Retinal pigment epithelial cell (primary cell): ENCODE measurements at regions not wholly inside any gene's neighbourhood (a gene's known extent, or its start where the extent isn't known, plus 50 kb on each side); places are given as distances from the start of the nearest gene placed in this dataset.

Experiments
- DNase-seq: peaks from one replicate; pipeline ENCODE4 v3.0.0-alpha.2; 2010; ENCODE audit warnings: low read depth
- H3K4me3 ChIP-seq: 2 replicates; pipeline ENCODE4 v1.5.1; 2011; ENCODE audit warnings: mild to moderate bottlenecking, low read length, control low read depth, moderate library complexity
- TF ChIP-seq, protein P1 (sequence below): conservative IDR thresholded peaks from 2 replicates; pipeline ENCODE4 v1.5.1; 2011; ENCODE audit warnings: low read depth, low read length, control low read depth, inconsistent platforms

DNA sequence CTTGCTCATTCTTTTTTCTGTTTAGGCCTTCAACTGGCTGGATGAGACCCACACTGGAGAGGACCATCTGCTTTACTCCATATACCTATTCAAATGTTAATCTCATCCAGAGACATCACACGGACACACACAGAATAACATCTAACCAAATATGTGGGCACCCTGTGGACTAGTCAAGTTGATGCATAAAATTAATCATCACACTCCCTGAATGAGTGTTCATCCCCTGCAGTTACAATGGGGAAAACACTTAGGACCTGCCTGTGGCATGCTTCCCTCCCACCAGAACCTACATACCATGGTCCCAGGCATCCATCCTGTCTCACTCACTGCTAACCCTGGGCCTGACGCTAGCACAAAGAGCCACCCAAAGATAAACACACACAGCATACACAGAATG lies 112.8 kb upstream of the TEX51 start:
- no peak overlapping the region for H3K4me3 ChIP-seq
- no peak for DNase-seq
- TF ChIP-seq, protein P1, sequence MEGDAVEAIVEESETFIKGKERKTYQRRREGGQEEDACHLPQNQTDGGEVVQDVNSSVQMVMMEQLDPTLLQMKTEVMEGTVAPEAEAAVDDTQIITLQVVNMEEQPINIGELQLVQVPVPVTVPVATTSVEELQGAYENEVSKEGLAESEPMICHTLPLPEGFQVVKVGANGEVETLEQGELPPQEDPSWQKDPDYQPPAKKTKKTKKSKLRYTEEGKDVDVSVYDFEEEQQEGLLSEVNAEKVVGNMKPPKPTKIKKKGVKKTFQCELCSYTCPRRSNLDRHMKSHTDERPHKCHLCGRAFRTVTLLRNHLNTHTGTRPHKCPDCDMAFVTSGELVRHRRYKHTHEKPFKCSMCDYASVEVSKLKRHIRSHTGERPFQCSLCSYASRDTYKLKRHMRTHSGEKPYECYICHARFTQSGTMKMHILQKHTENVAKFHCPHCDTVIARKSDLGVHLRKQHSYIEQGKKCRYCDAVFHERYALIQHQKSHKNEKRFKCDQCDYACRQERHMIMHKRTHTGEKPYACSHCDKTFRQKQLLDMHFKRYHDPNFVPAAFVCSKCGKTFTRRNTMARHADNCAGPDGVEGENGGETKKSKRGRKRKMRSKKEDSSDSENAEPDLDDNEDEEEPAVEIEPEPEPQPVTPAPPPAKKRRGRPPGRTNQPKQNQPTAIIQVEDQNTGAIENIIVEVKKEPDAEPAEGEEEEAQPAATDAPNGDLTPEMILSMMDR: no peak

DNA sequence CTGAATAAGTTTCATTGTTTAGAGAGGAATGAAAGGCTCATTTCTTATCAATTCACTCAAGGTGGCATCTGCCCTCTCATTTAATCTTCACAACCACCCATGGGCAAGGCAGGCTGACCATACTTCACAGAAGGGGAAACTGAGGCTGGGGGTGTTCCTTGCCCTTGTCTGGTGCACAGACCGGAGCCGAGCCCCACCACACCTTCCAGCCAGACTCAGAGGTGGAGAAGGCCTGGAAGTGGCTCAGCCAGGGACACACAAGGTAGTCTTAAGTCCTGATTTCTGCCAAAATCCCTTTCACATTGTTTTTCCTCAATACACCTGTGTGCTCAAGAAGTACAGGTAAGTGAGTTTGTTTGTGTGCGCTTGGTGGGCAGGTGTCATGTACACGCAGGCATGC lies 111.9 kb upstream of the TEX51 start:
- DNase-seq: no peak
- TF ChIP-seq, protein P1: no peak
- H3K4me3 ChIP-seq: no peak overlapping the region

DNA sequence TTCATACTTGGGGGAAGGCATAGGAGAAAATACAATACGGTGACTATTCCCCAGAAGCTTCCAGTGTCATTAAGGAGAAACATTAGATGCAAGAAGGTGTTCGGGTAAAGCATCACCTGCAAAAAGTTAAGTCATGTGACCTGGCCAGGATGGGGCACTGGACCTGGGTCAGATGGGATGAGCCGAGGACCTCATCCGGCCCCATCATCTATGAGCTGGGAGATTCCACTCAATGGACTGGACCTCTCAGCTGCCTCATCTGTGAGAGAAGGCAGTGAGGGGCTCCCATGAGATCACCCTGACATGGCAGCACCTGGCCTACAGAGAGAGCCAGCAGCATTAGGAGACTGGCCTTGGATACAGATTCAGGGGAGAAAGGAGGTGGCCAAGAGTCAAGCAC lies 111.4 kb upstream of the TEX51 start:
- TF ChIP-seq, protein P1: no peak
- H3K4me3 ChIP-seq: no peak overlapping the region
- no peak for DNase-seq

DNA sequence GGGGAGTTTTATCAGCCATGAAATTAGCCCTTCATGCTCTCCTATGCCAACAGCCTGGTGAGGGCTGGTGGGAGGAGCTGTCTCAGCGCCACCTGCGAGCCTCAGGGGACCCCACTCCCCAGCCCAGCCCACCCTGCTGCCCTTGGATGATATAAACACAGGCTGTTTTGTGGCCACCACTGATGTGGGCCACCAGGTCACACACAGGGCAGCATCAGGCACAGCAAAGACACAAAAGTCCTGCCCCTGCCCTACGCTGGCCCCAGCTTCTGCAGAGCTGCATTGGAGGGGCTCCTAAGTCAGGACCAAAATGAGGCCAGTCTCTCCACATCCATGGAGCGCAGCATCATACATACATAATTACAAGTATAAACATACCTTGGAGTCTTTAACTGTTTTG lies 110.6 kb upstream of the TEX51 start:
- no peak overlapping the region for H3K4me3 ChIP-seq
- no peak for DNase-seq
- TF ChIP-seq, protein P1: no peak

DNA sequence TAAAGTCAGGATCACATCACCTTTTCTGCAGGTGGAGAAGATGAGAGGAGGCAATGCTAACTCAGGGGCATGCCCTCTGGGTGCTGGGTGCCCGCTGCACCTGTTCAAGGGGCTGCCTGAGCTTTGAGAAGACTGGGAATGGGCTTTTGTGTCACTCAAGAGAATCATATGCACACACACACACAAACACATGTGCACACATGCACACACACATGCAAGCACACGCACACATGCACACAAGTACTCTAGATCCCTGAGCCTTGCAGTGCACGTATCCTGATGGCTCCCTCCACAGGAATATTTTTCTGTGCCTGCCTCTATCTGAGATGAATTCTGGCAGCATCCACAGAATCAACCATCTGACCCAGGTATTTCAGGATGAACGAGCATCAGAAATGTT lies 110.0 kb upstream of the TEX51 start:
- H3K4me3 ChIP-seq: no peak overlapping the region
- TF ChIP-seq, protein P1: no peak
- DNase-seq: no peak

DNA sequence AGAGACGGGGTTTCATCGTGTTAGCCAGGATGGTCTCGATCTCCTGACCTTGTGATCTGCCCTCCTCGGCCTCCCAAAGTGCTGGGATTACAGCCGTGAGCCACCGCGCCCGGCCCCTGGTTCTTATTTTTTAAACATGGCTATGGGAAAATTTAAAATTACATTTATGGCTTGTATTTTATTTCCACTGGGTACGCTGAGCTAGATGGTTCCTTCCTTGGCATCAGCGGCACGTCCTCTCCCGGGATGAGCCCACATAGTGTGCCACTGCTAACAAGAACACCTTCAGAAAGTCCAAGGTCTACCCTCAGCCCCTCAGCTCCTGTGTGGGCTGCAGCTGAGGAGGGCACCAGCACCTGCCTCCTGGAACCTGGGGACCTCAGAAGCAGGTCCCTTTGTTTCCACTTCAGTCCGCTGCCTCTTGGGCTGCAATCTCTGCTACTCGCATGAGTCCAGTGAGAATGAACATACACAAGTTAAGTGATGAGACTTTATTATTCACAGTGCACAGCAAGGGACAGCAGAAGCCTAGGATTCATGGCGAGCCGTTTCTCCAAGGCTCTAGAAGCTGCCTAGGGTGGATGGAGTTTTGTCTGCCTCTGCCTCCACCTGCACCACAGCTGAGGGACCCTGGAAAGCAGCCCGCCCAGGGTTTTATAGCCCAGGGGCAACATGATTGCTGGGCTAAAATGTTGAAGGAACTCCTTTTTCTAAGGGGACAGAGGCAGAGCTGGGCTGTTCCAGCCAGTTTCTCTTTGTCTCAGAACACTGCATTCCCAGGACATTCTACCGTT lies 107.5 kb upstream of the TEX51 start:
- TF ChIP-seq, protein P1: no peak
- H3K4me3 ChIP-seq: no peak overlapping the region
- DNase-seq: no peak

DNA sequence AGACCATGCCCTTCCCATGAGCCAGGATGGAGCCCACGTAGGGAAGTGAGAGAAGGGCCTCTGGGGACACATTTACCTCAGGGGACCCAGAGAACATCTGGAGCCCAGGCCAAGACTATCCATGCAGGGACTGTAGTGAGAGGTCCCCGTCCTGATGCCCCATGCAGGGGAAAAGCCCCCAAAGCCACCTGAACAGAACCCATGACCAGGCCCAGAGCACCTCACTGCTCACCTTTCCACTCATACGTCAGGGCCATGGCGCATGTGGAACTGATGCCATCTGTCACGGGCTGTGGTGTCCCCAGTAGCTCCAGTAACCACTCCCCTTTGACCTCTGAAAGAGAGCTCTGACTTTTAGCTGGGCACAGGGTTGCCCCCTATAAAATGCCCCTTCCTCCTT lies 106.5 kb upstream of the TEX51 start:
- DNase-seq: no peak
- TF ChIP-seq, protein P1: no peak

More for the DNA sequence above, 106.5 kb upstream of the TEX51 start:
- H3K4me3 ChIP-seq: no peak overlapping the region
